ENCODE measurements at regions not wholly inside any gene's neighbourhood (a gene's known extent, or its start where the extent isn't known, plus 50 kb on each side); places are given as distances from the start of the nearest gene placed in this dataset.

DNA sequence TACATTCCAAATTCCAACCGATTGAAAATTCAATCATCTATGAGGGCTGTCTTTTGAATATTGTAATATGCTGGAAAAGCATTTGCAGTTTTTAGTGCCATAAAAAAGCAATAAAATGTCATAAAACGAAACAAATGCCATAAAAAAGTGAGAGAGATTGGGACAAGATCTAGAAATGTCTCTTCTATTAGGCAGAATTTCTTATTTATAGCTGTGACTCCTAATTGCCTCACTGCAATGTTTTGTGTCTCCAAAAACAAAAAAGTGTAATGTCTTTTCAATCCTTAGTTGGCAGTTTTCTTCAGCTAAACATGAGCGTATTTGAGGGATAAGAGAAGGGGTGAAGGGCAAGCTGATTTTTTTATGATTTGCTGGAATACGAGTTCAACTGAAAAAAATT is 153.9 kb downstream of the NAF1 start:
- CTCF ChIA-PET (ENCODE audit: partially characterized antibody): no interaction called here
- H3K4me3 ChIP-seq (ENCODE audit: low read length in 2 of 2): no peak overlapping the region

DNA sequence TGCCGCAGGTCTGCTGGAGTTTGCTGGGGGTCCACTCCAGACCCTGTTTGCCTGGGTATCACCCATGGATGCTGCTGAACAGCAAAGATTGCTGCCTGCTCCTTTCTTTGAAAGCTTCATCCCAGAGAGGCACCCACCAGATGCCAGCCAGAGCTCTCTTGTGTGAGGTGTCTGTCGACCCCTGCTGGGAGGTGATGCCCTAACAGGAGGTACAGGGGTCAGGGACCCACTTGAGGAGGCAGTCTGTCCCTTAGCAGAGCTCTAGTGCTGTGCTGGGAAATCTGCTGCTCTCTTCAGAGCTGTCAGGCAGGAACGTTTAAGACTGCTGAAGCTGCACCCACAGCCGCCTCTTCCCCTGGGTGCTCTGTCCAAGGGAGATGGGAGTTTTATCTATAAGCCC is 162.7 kb downstream of the NAF1 start:
- Histone ChIP-seq H3K27me3 (ENCODE audit: insufficient read depth, low read length) (no peaks in the 10 kb centered on the region), H3K27ac (ENCODE audit: low read depth, low read length) (no peak overlapping the region), H3K4me3 (ENCODE audit: low read length in 2 of 2) (no peak overlapping the region), H3K4me1 (ENCODE audit: insufficient read depth, low read length) (no peaks in the 10 kb centered on the region), H3K9me3 (ENCODE audit: control insufficient read depth in 1 of 2, low read length in 2 of 2) (no peaks in the 10 kb centered on the region), H3K36me3 (ENCODE audit: insufficient read depth, low read length) (no peaks in the 10 kb centered on the region)
- H3K9me3 Mint-ChIP-seq: peaks cover 2 to 26% (median 8%) of the 10 kb centered on the region in 8 donors
- H3K4me3 Mint-ChIP-seq: no peak overlapping the region
- H3K4me1 Mint-ChIP-seq: no peaks in the 10 kb centered on the region
- no peak overlapping the region for H3K27ac Mint-ChIP-seq
- DNase-seq: no peak
- ChIA-PET POLR2A (ENCODE audit: partially characterized antibody) (no interaction called here), CTCF (ENCODE audit: partially characterized antibody) (no interaction called here)
- intact Hi-C loops (cut with micrococcal nuclease): no loop called here
- H3K36me3 Mint-ChIP-seq: no peaks in the 10 kb centered on the region
- peaks cover 0 to 2% of the 10 kb centered on the region in 2 donors for H3K27me3 Mint-ChIP-seq

More for the DNA sequence above, 153.9 kb downstream of the NAF1 start:
- no peaks in the 10 kb centered on the region for H3K4me1 ChIP-seq (ENCODE audit: insufficient read depth, low read length)
- no peaks in the 10 kb centered on the region for H3K36me3 Mint-ChIP-seq
- no peaks in the 10 kb centered on the region for H3K4me1 Mint-ChIP-seq
- no peaks in the 10 kb centered on the region for H3K36me3 ChIP-seq (ENCODE audit: insufficient read depth, low read length)
- peaks cover 0 to 12% (median 8%) of the 10 kb centered on the region in 8 donors for H3K9me3 Mint-ChIP-seq
- no peaks in the 10 kb centered on the region for H3K27me3 ChIP-seq (ENCODE audit: insufficient read depth, low read length)
- intact Hi-C loops (cut with micrococcal nuclease): no loop called here
- H3K9me3 ChIP-seq (ENCODE audit: control insufficient read depth in 1 of 2, low read length in 2 of 2): no peaks in the 10 kb centered on the region
- H3K27ac Mint-ChIP-seq: no peak overlapping the region
- POLR2A ChIA-PET (ENCODE audit: partially characterized antibody): no interaction called here
- no peak overlapping the region for H3K4me3 Mint-ChIP-seq
- peaks cover 0 to 1% of the 10 kb centered on the region in 2 donors for H3K27me3 Mint-ChIP-seq
- DNase-seq: no peak
- no peak overlapping the region for H3K27ac ChIP-seq (ENCODE audit: low read depth, low read length)

DNA sequence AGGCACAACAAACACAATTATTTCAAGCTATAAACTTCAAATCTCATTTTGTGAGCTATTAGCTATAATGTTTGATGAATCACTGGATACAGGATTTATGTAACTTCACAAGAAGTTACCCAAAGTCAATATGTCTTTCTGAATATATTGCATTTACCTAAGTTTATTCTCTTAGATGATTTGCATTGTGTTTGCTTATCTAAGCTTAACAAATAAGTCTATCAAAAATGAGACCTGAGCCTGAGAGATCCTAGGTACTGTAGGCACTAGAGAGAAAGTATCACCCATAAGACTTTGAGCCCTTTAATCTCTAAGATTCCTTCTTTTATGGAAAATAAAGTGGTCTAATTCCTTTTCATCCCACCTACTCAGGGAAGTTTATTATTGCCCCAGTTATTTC is 178.2 kb downstream of the NAF1 start:
- no peaks in the 10 kb centered on the region for H3K27me3 ChIP-seq (ENCODE audit: insufficient read depth, low read length)
- CTCF ChIA-PET (ENCODE audit: partially characterized antibody): no interaction called here
- H3K4me3 ChIP-seq (ENCODE audit: low read length in 2 of 2): no peak overlapping the region
- H3K36me3 ChIP-seq (ENCODE audit: insufficient read depth, low read length): no peaks in the 10 kb centered on the region
- intact Hi-C loops (cut with micrococcal nuclease): no loop called here
- peaks cover under 1 to 1% of the 10 kb centered on the region in 2 donors for H3K27me3 Mint-ChIP-seq
- H3K4me1 Mint-ChIP-seq: no peaks in the 10 kb centered on the region
- H3K27ac Mint-ChIP-seq: no peak overlapping the region
- H3K9me3 Mint-ChIP-seq: peaks cover 0 to 2% (median 0%) of the 10 kb centered on the region in 8 donors
- H3K27ac ChIP-seq (ENCODE audit: low read depth, low read length): no peak overlapping the region
- H3K4me1 ChIP-seq (ENCODE audit: insufficient read depth, low read length): no peaks in the 10 kb centered on the region
- DNase-seq: no peak
- no peaks in the 10 kb centered on the region for H3K9me3 ChIP-seq (ENCODE audit: control insufficient read depth in 1 of 2, low read length in 2 of 2)
- POLR2A ChIA-PET (ENCODE audit: partially characterized antibody): no interaction called here
- H3K36me3 Mint-ChIP-seq: no peaks in the 10 kb centered on the region
- no peak overlapping the region for H3K4me3 Mint-ChIP-seq

- H3K27ac ChIP-seq (ENCODE audit: low read depth, low read length): no peak overlapping the region
- CTCF ChIA-PET (ENCODE audit: partially characterized antibody): no interaction called here
- Mint-ChIP-seq H3K9me3 (peaks cover 0 to 5% (median 0%) of the 10 kb centered on the region in 8 donors), H3K4me3 (no peak overlapping the region), H3K36me3 (no peaks in the 10 kb centered on the region), H3K27ac (no peak overlapping the region), H3K27me3 (peaks cover 1% of the 10 kb centered on the region in 2 donors), H3K4me1 (no peaks in the 10 kb centered on the region)
- DNase-seq: no peak
- POLR2A ChIA-PET (ENCODE audit: partially characterized antibody): no interaction called here
- H3K36me3 ChIP-seq (ENCODE audit: insufficient read depth, low read length): no peaks in the 10 kb centered on the region
- no peaks in the 10 kb centered on the region for H3K27me3 ChIP-seq (ENCODE audit: insufficient read depth, low read length)
- intact Hi-C loops (cut with micrococcal nuclease): no loop called here
- no peak overlapping the region for H3K4me3 ChIP-seq (ENCODE audit: low read length in 2 of 2)
- no peaks in the 10 kb centered on the region for H3K9me3 ChIP-seq (ENCODE audit: control insufficient read depth in 1 of 2, low read length in 2 of 2)
- no peaks in the 10 kb centered on the region for H3K4me1 ChIP-seq (ENCODE audit: insufficient read depth, low read length)
Observed at GRCh38 chr4:162985131-162985530, 181.6 kb downstream of the NAF1 start.

- CTCF ChIA-PET (ENCODE audit: partially characterized antibody): no interaction called here
Observed at GRCh38 chr4:162984621-162985020, 182.1 kb downstream of the NAF1 start.

DNA sequence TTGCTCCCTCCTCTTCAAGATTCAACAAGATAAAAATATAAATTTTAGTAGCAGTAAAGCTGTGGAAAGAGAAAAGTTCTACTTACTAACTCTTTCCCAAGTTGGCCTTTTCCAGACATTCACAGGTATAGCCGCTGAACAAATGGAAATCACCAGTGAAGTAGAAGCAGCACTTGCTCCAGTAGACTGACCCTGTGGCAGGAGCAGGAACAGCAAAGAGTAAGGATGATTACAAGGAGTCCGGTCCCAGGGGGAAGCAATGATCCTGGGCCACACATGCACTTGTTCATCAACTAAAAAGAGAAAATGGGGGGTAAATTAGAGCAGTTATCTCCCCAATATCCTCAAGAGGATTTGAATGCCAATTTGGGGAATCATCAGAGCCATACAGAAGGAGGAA is 184.9 kb downstream of the NAF1 start:
- no peaks in the 10 kb centered on the region for H3K4me1 ChIP-seq (ENCODE audit: insufficient read depth, low read length)
- intact Hi-C loops (cut with micrococcal nuclease): no loop called here
- H3K4me3 Mint-ChIP-seq: no peak overlapping the region
- H3K27me3 ChIP-seq (ENCODE audit: insufficient read depth, low read length): no peaks in the 10 kb centered on the region
- ChIA-PET POLR2A (ENCODE audit: partially characterized antibody) (no interaction called here), CTCF (ENCODE audit: partially characterized antibody) (no interaction called here)
- no peaks in the 10 kb centered on the region for H3K36me3 ChIP-seq (ENCODE audit: insufficient read depth, low read length)
- no peaks in the 10 kb centered on the region for H3K9me3 ChIP-seq (ENCODE audit: control insufficient read depth in 1 of 2, low read length in 2 of 2)
- H3K27ac ChIP-seq (ENCODE audit: low read depth, low read length): no peak overlapping the region
- no peak overlapping the region for H3K4me3 ChIP-seq (ENCODE audit: low read length in 2 of 2)
- no peaks in the 10 kb centered on the region for H3K36me3 Mint-ChIP-seq
- H3K9me3 Mint-ChIP-seq: peaks cover 0 to 5% (median 0%) of the 10 kb centered on the region in 8 donors
- no peaks in the 10 kb centered on the region for H3K4me1 Mint-ChIP-seq
- DNase-seq: no peak
- H3K27me3 Mint-ChIP-seq: peaks cover 0 to 1% of the 10 kb centered on the region in 2 donors
- H3K27ac Mint-ChIP-seq: no peak overlapping the region

More at GRCh38 chr4:162984621-162985020, 182.1 kb downstream of the NAF1 start:
- Mint-ChIP-seq H3K27ac (no peak overlapping the region), H3K36me3 (no peaks in the 10 kb centered on the region), H3K9me3 (peaks cover 0 to 5% (median 0%) of the 10 kb centered on the region in 8 donors), H3K4me1 (no peaks in the 10 kb centered on the region), H3K27me3 (peaks cover 1% of the 10 kb centered on the region in 2 donors), H3K4me3 (no peak overlapping the region)
- Histone ChIP-seq H3K36me3 (ENCODE audit: insufficient read depth, low read length) (no peaks in the 10 kb centered on the region), H3K9me3 (ENCODE audit: control insufficient read depth in 1 of 2, low read length in 2 of 2) (no peaks in the 10 kb centered on the region), H3K4me3 (ENCODE audit: low read length in 2 of 2) (no peak overlapping the region), H3K27me3 (ENCODE audit: insufficient read depth, low read length) (no peaks in the 10 kb centered on the region), H3K4me1 (ENCODE audit: insufficient read depth, low read length) (no peaks in the 10 kb centered on the region), H3K27ac (ENCODE audit: low read depth, low read length) (no peak overlapping the region)
- intact Hi-C loops (cut with micrococcal nuclease): no loop called here
- no peak for DNase-seq
- POLR2A ChIA-PET (ENCODE audit: partially characterized antibody): no interaction called here

DNA sequence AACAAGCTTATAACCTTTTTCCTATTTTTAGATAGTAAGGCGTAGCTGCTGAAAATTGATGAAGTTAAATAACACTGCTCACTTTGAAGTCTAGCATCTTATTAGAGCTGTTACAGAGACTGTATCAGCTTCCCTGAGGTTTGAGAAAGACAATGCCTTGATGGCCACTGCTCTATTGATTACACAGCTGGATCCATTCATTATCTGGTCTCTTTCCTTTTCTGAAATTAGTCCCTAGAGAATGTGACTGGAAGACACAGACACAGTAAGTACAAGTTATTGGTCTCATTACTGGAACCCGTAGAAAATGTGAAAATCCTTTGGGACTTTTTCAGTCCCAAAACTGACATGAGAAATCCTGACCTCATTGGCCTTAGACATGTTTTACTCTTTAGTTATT is 188.3 kb downstream of the NAF1 start:
- no peaks in the 10 kb centered on the region for H3K36me3 Mint-ChIP-seq
- no peak overlapping the region for H3K27ac ChIP-seq (ENCODE audit: low read depth, low read length)
- no peak overlapping the region for H3K27ac Mint-ChIP-seq
- no peaks in the 10 kb centered on the region for H3K36me3 ChIP-seq (ENCODE audit: insufficient read depth, low read length)
- no peaks in the 10 kb centered on the region for H3K4me1 ChIP-seq (ENCODE audit: insufficient read depth, low read length)
- no peaks in the 10 kb centered on the region for H3K9me3 ChIP-seq (ENCODE audit: control insufficient read depth in 1 of 2, low read length in 2 of 2)
- H3K27me3 Mint-ChIP-seq: no peaks in the 10 kb centered on the region
- CTCF ChIA-PET (ENCODE audit: partially characterized antibody): no interaction called here
- H3K27me3 ChIP-seq (ENCODE audit: insufficient read depth, low read length): no peaks in the 10 kb centered on the region
- peaks cover 0 to 5% (median 0%) of the 10 kb centered on the region in 8 donors for H3K9me3 Mint-ChIP-seq
- intact Hi-C loops (cut with micrococcal nuclease): no loop called here
- H3K4me3 ChIP-seq (ENCODE audit: low read length in 2 of 2): no peak overlapping the region
- no peak for DNase-seq
- POLR2A ChIA-PET (ENCODE audit: partially characterized antibody): no interaction called here
- no peak overlapping the region for H3K4me3 Mint-ChIP-seq
- H3K4me1 Mint-ChIP-seq: no peaks in the 10 kb centered on the region

- H3K27me3 ChIP-seq (ENCODE audit: insufficient read depth, low read length): no peaks in the 10 kb centered on the region
- H3K36me3 ChIP-seq (ENCODE audit: insufficient read depth, low read length): no peaks in the 10 kb centered on the region
- peaks cover 0 to 5% (median 0%) of the 10 kb centered on the region in 8 donors for H3K9me3 Mint-ChIP-seq
- no peak for DNase-seq
- H3K4me3 ChIP-seq (ENCODE audit: low read length in 2 of 2): no peak overlapping the region
- no peak overlapping the region for H3K27ac Mint-ChIP-seq
- H3K9me3 ChIP-seq (ENCODE audit: control insufficient read depth in 1 of 2, low read length in 2 of 2): no peaks in the 10 kb centered on the region
- no peaks in the 10 kb centered on the region for H3K27me3 Mint-ChIP-seq
- ChIA-PET CTCF (ENCODE audit: partially characterized antibody) (no interaction called here), POLR2A (ENCODE audit: partially characterized antibody) (no interaction called here)
- H3K4me1 ChIP-seq (ENCODE audit: insufficient read depth, low read length): no peaks in the 10 kb centered on the region
- no peak overlapping the region for H3K4me3 Mint-ChIP-seq
- H3K36me3 Mint-ChIP-seq: no peaks in the 10 kb centered on the region
- intact Hi-C loops (cut with micrococcal nuclease): no loop called here
- no peak overlapping the region for H3K27ac ChIP-seq (ENCODE audit: low read depth, low read length)
- no peaks in the 10 kb centered on the region for H3K4me1 Mint-ChIP-seq
Observed at GRCh38 chr4:162977788-162978187, 188.9 kb downstream of the NAF1 start.
